HG03095 (cell line): ENCODE measurements at regions not wholly inside any gene's neighbourhood (a gene's known extent, or its start where the extent isn't known, plus 50 kb on each side); places are given as distances from the start of the nearest gene placed in this dataset.

Experiments
- ATAC-seq: cut with Tn5 transposase; IDR thresholded peaks from one replicate; pipeline ENCODE4 v1.9.1; 2021; ENCODE audit warnings: moderate library complexity; ENCODE audit not compliant: unreplicated experiment

GRCh38 chr2:121897335-121897970, 142.0 kb downstream of the TSN start:
- peak; percentile 78 for ATAC-seq

GRCh38 chr2:121898483-121898882, 143.0 kb downstream of the TSN start:
- no peak for ATAC-seq

- no peak for ATAC-seq
These were observed 144.9 kb downstream of the TSN start for GRCh38 chr2:121900391-121900790.

GRCh38 chr2:121902171-121902591, 146.7 kb downstream of the TSN start:
- ATAC-seq, result no peak

GRCh38 chr2:121902616-121903015, 147.2 kb downstream of the TSN start:
- ATAC-seq, result no peak

- no peak for ATAC-seq
These were observed 147.7 kb downstream of the TSN start for GRCh38 chr2:121903037-121903689.

- no peak for ATAC-seq
These were observed 149.2 kb downstream of the TSN start for GRCh38 chr2:121904656-121905055.

GRCh38 chr2:121905201-121905600, 149.8 kb downstream of the TSN start:
- no peak for ATAC-seq

- no peak for ATAC-seq
These were observed 150.7 kb downstream of the TSN start for GRCh38 chr2:121906170-121906569.

- no peak for ATAC-seq
These were observed 152.5 kb downstream of the TSN start for GRCh38 chr2:121907928-121908327.

- no peak for ATAC-seq
These were observed 154.7 kb downstream of the TSN start for GRCh38 chr2:121910139-121910538.

- ATAC-seq, result no peak
These were observed 155.6 kb downstream of the TSN start for GRCh38 chr2:121911036-121911435.

GRCh38 chr2:121917143-121917542, 161.7 kb downstream of the TSN start:
- no peak for ATAC-seq

- no peak for ATAC-seq
These were observed 162.8 kb downstream of the TSN start for GRCh38 chr2:121918231-121918630.

GRCh38 chr2:121919803-121920202, 164.4 kb downstream of the TSN start:
- ATAC-seq, result no peak

GRCh38 chr2:121925466-121925865, 170.0 kb downstream of the TSN start:
- ATAC-seq, result no peak

- ATAC-seq, result no peak
These were observed 187.8 kb downstream of the TSN start for GRCh38 chr2:121943285-121943684.

- ATAC-seq, result no peak
These were observed 188.8 kb downstream of the TSN start for GRCh38 chr2:121944072-121944831.

GRCh38 chr2:121947674-121948073, 192.2 kb downstream of the TSN start:
- no peak for ATAC-seq

- ATAC-seq, result no peak
These were observed 193.8 kb downstream of the TSN start for GRCh38 chr2:121949271-121949670.

- ATAC-seq, result no peak
These were observed 200.0 kb downstream of the TSN start for GRCh38 chr2:121955426-121955825.

- ATAC-seq, result no peak
These were observed 200.4 kb downstream of the TSN start for GRCh38 chr2:121955872-121956271.
